Common myeloid progenitor, CD34-positive (primary cell): ENCODE measurements at regions not wholly inside any gene's neighbourhood (a gene's known extent, or its start where the extent isn't known, plus 50 kb on each side); places are given as distances from the start of the nearest gene placed in this dataset.

Experiments
- CTCF ChIA-PET: fragments of 350-600 bp; sonication (Branson Sonifier 250); formaldehyde crosslinking; loops from one replicate; lab custom pipeline; 2021; ENCODE audit warnings: antibody characterized with exemption; lab: Charles Lee
- POLR2A ChIA-PET: fragments of 350-600 bp; sonication (Branson Sonifier 250); formaldehyde crosslinking; loops from one replicate; lab custom pipeline; 2021; ENCODE audit warnings: antibody characterized with exemption; lab: Charles Lee
- DNase-seq, 3 donors: peaks; one replicate each; pipeline versions ENCODE4 v3.0.0 to v3.0.0-alpha.2; 2013
- H3K27ac ChIP-seq, 2 experiments: 1 replicate in 1 of 2; 2 replicates in 1 of 2; pipeline ENCODE4 v1.7.0; 2013; ENCODE audit warnings: inconsistent platforms in 2 of 2, low read length in 2 of 2, mild to moderate bottlenecking in 2 of 2, low read depth in 1 of 2, moderate library complexity in 1 of 2; ENCODE audit not compliant: severe bottlenecking in 2 of 2, insufficient read depth in 1 of 2, poor library complexity in 1 of 2
- H3K27me3 ChIP-seq, 5 experiments: replicated peaks in 2 of 5; 1 replicate in 3 of 5; 2 replicates in 2 of 5; pipeline versions ENCODE4 v1.6.1 to v1.7.0; 2013; ENCODE audit warnings: low read length in 4 of 5, mild to moderate bottlenecking in 2 of 5, moderate library complexity in 2 of 5, inconsistent platforms in 1 of 5; ENCODE audit not compliant: insufficient read depth in 5 of 5, control insufficient read depth in 4 of 5
- H3K36me3 ChIP-seq, 4 experiments: 1 replicate in 2 of 4; 2 replicates in 2 of 4; pipeline versions ENCODE4 v1.6.1 to v1.7.0; 2013; ENCODE audit warnings: low read length in 3 of 4, control low read depth in 1 of 4, mild to moderate bottlenecking in 1 of 4; ENCODE audit not compliant: control insufficient read depth in 4 of 4, insufficient read depth in 4 of 4
- H3K4me1 ChIP-seq, 4 experiments: 1 replicate in 3 of 4; 2 replicates in 1 of 4; pipeline versions ENCODE4 v1.6.1 to v1.7.1; 2013; ENCODE audit warnings: low read length in 3 of 4, mild to moderate bottlenecking in 3 of 4, control low read depth in 1 of 4, inconsistent platforms in 1 of 4, moderate library complexity in 1 of 4; ENCODE audit not compliant: control insufficient read depth in 4 of 4, insufficient read depth in 4 of 4; ENCODE audit errors: control extremely low read depth in 1 of 4
- H3K4me3 ChIP-seq, 7 experiments: 1 replicate in 4 of 7; 2 replicates in 3 of 7; pipeline versions ENCODE4 v1.5.1 to v1.7.0; 2013; ENCODE audit warnings: mild to moderate bottlenecking in 7 of 7, low read length in 6 of 7, moderate library complexity in 6 of 7, inconsistent platforms in 2 of 7, low read depth in 2 of 7, control low read depth in 1 of 7; ENCODE audit not compliant: insufficient read depth in 4 of 7, control insufficient read depth in 1 of 7; ENCODE audit errors: extremely low read depth in 1 of 7
- H3K9me3 ChIP-seq, 5 experiments: 1 replicate in 4 of 5; 2 replicates in 1 of 5; pipeline versions ENCODE4 v1.6.1 to v1.7.1; 2013; ENCODE audit warnings: low read length in 4 of 5, mild to moderate bottlenecking in 2 of 5, inconsistent platforms in 1 of 5, low read depth in 1 of 5, moderate library complexity in 1 of 5; ENCODE audit not compliant: control insufficient read depth in 4 of 5, insufficient read depth in 2 of 5; ENCODE audit errors: control extremely low read depth in 1 of 5
- WGBS: methylation state at CpG from one replicate; pipeline ENCODE4 v1.1.5; 2013; ENCODE audit not compliant: insufficient coverage; 5-methylcytosine and 5-hydroxymethylcytosine counted together

DNA sequence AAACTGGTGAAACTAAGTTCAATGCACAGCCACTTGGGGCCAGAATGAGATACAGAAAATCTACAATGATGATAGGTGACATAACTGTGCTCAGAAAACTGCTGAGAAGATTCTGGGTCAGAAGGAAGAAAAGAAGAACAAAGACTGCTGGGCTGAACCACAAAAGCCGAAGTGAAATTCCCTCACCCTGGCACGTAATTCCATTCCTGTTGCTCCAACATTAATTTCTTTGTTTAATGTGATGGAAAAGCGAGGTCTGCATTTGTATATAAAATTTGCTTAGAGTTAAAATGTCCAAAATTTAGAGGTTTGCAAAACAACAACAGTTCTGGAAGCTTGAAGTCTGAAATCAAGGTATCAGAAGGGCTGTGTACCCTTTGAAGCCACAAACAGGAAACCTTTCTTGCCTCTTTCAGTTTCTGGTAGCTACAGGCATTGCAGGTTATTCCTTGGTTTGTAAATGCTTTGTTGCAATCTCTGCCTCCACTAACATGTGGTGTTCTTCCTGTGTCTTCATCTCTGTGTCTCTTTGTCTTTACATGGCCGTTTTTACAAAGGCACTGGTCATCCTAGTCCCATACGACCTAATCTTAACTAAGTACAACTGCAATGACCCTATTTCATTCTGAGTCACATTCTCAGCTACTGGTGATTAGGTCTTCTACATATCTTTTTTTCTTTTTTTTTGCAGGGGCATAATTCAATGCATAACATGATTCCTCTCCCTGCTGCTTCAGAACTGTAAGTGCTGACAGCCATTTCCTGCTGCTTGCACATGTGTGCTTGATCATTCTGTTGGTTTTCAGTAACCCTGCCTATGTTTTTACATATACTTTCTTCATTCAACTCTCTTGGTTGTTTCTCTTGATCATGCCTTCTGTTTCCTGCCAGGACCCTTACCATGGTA lies 603.0 kb upstream of the CDH8 start:
- ChIA-PET POLR2A (no interaction called here), CTCF (interaction anchor here (1.1 kb wide), 1 partner anchor 8 kb away, joined by 3 read pairs; no protein-coding TSS in a partner anchor)
- Histone ChIP-seq H3K36me3 (no peaks in the 10 kb centered on the region), H3K27ac (no peak overlapping the region), H3K4me3 (no peak overlapping the region), H3K9me3 (peaks cover 0 to 4% (median 0%) of the 10 kb centered on the region in 5 experiments), H3K27me3 (no peaks in the 10 kb centered on the region), H3K4me1 (no peaks in the 10 kb centered on the region)
- WGBS: 23% methylated on average over 2 of the region's 5 CpGs
- no peak for DNase-seq

- 63% methylated on average over 2 of the region's 4 CpGs for WGBS
- CTCF ChIA-PET: interaction anchor here (1.1 kb wide), 1 partner anchor 8 kb away, joined by 3 read pairs; no protein-coding TSS in a partner anchor
- Histone ChIP-seq H3K9me3 (no peaks in the 10 kb centered on the region), H3K36me3 (no peaks in the 10 kb centered on the region), H3K4me3 (no peak overlapping the region), H3K27ac (no peak overlapping the region), H3K4me1 (no peaks in the 10 kb centered on the region), H3K27me3 (no peaks in the 10 kb centered on the region)
- POLR2A ChIA-PET: no interaction called here
- DNase-seq: no peak
Observed at GRCh38 chr16:62638324-62638911, 602.2 kb upstream of the CDH8 start.

GRCh38 chr16:62625326-62625725 lies 589.1 kb upstream of the CDH8 start:
- Histone ChIP-seq H3K4me3 (no peak overlapping the region), H3K4me1 (no peaks in the 10 kb centered on the region), H3K27me3 (no peaks in the 10 kb centered on the region), H3K27ac (no peak overlapping the region), H3K36me3 (no peaks in the 10 kb centered on the region), H3K9me3 (no peaks in the 10 kb centered on the region)
- CTCF ChIA-PET: no interaction called here
- 0% methylated on average over 1 of the region's 2 CpGs for WGBS
- POLR2A ChIA-PET: no interaction called here
- DNase-seq: no peak

GRCh38 chr16:62620275-62620674 lies 584.0 kb upstream of the CDH8 start:
- ChIA-PET CTCF (no interaction called here), POLR2A (no interaction called here)
- Histone ChIP-seq H3K27ac (no peak overlapping the region), H3K4me3 (no peak overlapping the region), H3K4me1 (no peaks in the 10 kb centered on the region), H3K9me3 (no peaks in the 10 kb centered on the region), H3K36me3 (no peaks in the 10 kb centered on the region), H3K27me3 (no peaks in the 10 kb centered on the region)
- DNase-seq: no peak

GRCh38 chr16:62615526-62615925 lies 579.3 kb upstream of the CDH8 start:
- H3K36me3 ChIP-seq: no peaks in the 10 kb centered on the region
- WGBS: no CpG with 5 or more reads among the region's 2 CpGs
- DNase-seq: no peak
- no peaks in the 10 kb centered on the region for H3K27me3 ChIP-seq
- H3K9me3 ChIP-seq: no peaks in the 10 kb centered on the region
- H3K4me3 ChIP-seq: no peak overlapping the region
- ChIA-PET CTCF (no interaction called here), POLR2A (no interaction called here)
- H3K4me1 ChIP-seq: no peaks in the 10 kb centered on the region
- no peak overlapping the region for H3K27ac ChIP-seq

- no peak overlapping the region for H3K4me3 ChIP-seq
- no peaks in the 10 kb centered on the region for H3K36me3 ChIP-seq
- H3K4me1 ChIP-seq: no peaks in the 10 kb centered on the region
- 41% methylated on average over 7 of the region's 7 CpGs for WGBS
- ChIA-PET CTCF (no interaction called here), POLR2A (no interaction called here)
- no peak for DNase-seq
- H3K27ac ChIP-seq: no peak overlapping the region
- H3K27me3 ChIP-seq: no peaks in the 10 kb centered on the region
- no peaks in the 10 kb centered on the region for H3K9me3 ChIP-seq
Observed at GRCh38 chr16:62610291-62610690, 574.1 kb upstream of the CDH8 start.

- no peak overlapping the region for H3K4me3 ChIP-seq
- no peaks in the 10 kb centered on the region for H3K4me1 ChIP-seq
- DNase-seq: no peak
- WGBS: 80% methylated on average over 1 of the region's 3 CpGs
- no peak overlapping the region for H3K27ac ChIP-seq
- ChIA-PET CTCF (no interaction called here), POLR2A (no interaction called here)
- H3K9me3 ChIP-seq: no peaks in the 10 kb centered on the region
- no peaks in the 10 kb centered on the region for H3K27me3 ChIP-seq
- no peaks in the 10 kb centered on the region for H3K36me3 ChIP-seq
Observed at GRCh38 chr16:62602790-62603189, 566.6 kb upstream of the CDH8 start.
